ENCODE measurements at regions not wholly inside any gene's neighbourhood (a gene's known extent, or its start where the extent isn't known, plus 50 kb on each side); places are given as distances from the start of the nearest gene placed in this dataset.

- H3K9me3 Mint-ChIP-seq: peaks cover 5% of the 10 kb centered on the region
- H3K4me1 Mint-ChIP-seq: no peaks in the 10 kb centered on the region
- H3K27ac Mint-ChIP-seq: no peak overlapping the region
- no peak overlapping the region for H3K4me3 Mint-ChIP-seq
- peaks cover 4% of the 10 kb centered on the region for H3K27me3 Mint-ChIP-seq
- no peak for DNase-seq
- no peaks in the 10 kb centered on the region for H3K36me3 Mint-ChIP-seq
Measured at GRCh38 chr18:25467226-25467987, 115.4 kb upstream of the ZNF521 start.

- H3K36me3 Mint-ChIP-seq: no peaks in the 10 kb centered on the region
- DNase-seq: no peak
- no peaks in the 10 kb centered on the region for H3K4me1 Mint-ChIP-seq
- peaks cover 4% of the 10 kb centered on the region for H3K27me3 Mint-ChIP-seq
- H3K27ac Mint-ChIP-seq: no peak overlapping the region
- no peaks in the 10 kb centered on the region for H3K9me3 Mint-ChIP-seq
- no peak overlapping the region for H3K4me3 Mint-ChIP-seq
Measured at GRCh38 chr18:25465152-25465732, 113.3 kb upstream of the ZNF521 start.

GRCh38 chr18:25464227-25464626 is 112.3 kb upstream of the ZNF521 start:
- no peak for DNase-seq
- H3K36me3 Mint-ChIP-seq: no peaks in the 10 kb centered on the region
- no peak overlapping the region for H3K27ac Mint-ChIP-seq
- H3K4me3 Mint-ChIP-seq: no peak overlapping the region
- no peaks in the 10 kb centered on the region for H3K9me3 Mint-ChIP-seq
- peaks cover 4% of the 10 kb centered on the region for H3K27me3 Mint-ChIP-seq
- H3K4me1 Mint-ChIP-seq: no peaks in the 10 kb centered on the region

- Mint-ChIP-seq H3K36me3 (no peaks in the 10 kb centered on the region), H3K4me3 (no peak overlapping the region), H3K27me3 (peaks cover 4% of the 10 kb centered on the region), H3K27ac (no peak overlapping the region), H3K4me1 (no peaks in the 10 kb centered on the region), H3K9me3 (no peaks in the 10 kb centered on the region)
- no peak for DNase-seq
Measured at GRCh38 chr18:25463726-25464125, 111.8 kb upstream of the ZNF521 start.

- Mint-ChIP-seq H3K4me3 (no peak overlapping the region), H3K4me1 (no peaks in the 10 kb centered on the region), H3K27me3 (peaks cover 4% of the 10 kb centered on the region), H3K9me3 (no peaks in the 10 kb centered on the region), H3K36me3 (no peaks in the 10 kb centered on the region), H3K27ac (no peak overlapping the region)
- DNase-seq: no peak
Measured at GRCh38 chr18:25459814-25460213, 107.8 kb upstream of the ZNF521 start.

GRCh38 chr18:25457601-25458000 is 105.6 kb upstream of the ZNF521 start:
- H3K27ac Mint-ChIP-seq: no peak overlapping the region
- no peak for DNase-seq
- H3K36me3 Mint-ChIP-seq: no peaks in the 10 kb centered on the region
- H3K27me3 Mint-ChIP-seq: no peaks in the 10 kb centered on the region
- no peaks in the 10 kb centered on the region for H3K4me1 Mint-ChIP-seq
- H3K4me3 Mint-ChIP-seq: no peak overlapping the region
- H3K9me3 Mint-ChIP-seq: no peaks in the 10 kb centered on the region

- no peaks in the 10 kb centered on the region for H3K36me3 Mint-ChIP-seq
- no peak for DNase-seq
- no peak overlapping the region for H3K4me3 Mint-ChIP-seq
- H3K27ac Mint-ChIP-seq: no peak overlapping the region
- no peaks in the 10 kb centered on the region for H3K4me1 Mint-ChIP-seq
- no peaks in the 10 kb centered on the region for H3K9me3 Mint-ChIP-seq
- no peaks in the 10 kb centered on the region for H3K27me3 Mint-ChIP-seq
Measured at GRCh38 chr18:25457126-25457525, 105.2 kb upstream of the ZNF521 start.

GRCh38 chr18:25456334-25457010 is 104.5 kb upstream of the ZNF521 start:
- Mint-ChIP-seq H3K4me3 (no peak overlapping the region), H3K36me3 (no peaks in the 10 kb centered on the region), H3K27ac (no peak overlapping the region), H3K4me1 (no peaks in the 10 kb centered on the region), H3K9me3 (peaks cover under 1% of the 10 kb centered on the region), H3K27me3 (no peaks in the 10 kb centered on the region)
- DNase-seq: no peak

GRCh38 chr18:25455646-25456045 is 103.7 kb upstream of the ZNF521 start:
- H3K4me3 Mint-ChIP-seq: no peak overlapping the region
- no peaks in the 10 kb centered on the region for H3K36me3 Mint-ChIP-seq
- H3K27me3 Mint-ChIP-seq: no peaks in the 10 kb centered on the region
- no peak overlapping the region for H3K27ac Mint-ChIP-seq
- H3K9me3 Mint-ChIP-seq: peaks cover 5% of the 10 kb centered on the region
- DNase-seq: no peak
- H3K4me1 Mint-ChIP-seq: no peaks in the 10 kb centered on the region

- Mint-ChIP-seq H3K27me3 (no peaks in the 10 kb centered on the region), H3K4me1 (no peaks in the 10 kb centered on the region), H3K36me3 (no peaks in the 10 kb centered on the region), H3K9me3 (peaks cover 5% of the 10 kb centered on the region), H3K4me3 (no peak overlapping the region), H3K27ac (no peak overlapping the region)
- no peak for DNase-seq
Measured at GRCh38 chr18:25455159-25455558, 103.2 kb upstream of the ZNF521 start.

- no peak overlapping the region for H3K4me3 Mint-ChIP-seq
- DNase-seq: no peak
- H3K27ac Mint-ChIP-seq: no peak overlapping the region
- no peaks in the 10 kb centered on the region for H3K4me1 Mint-ChIP-seq
- no peaks in the 10 kb centered on the region for H3K27me3 Mint-ChIP-seq
- peaks cover 6% of the 10 kb centered on the region for H3K9me3 Mint-ChIP-seq
- H3K36me3 Mint-ChIP-seq: no peaks in the 10 kb centered on the region
Measured at GRCh38 chr18:25454730-25455129, 102.8 kb upstream of the ZNF521 start.

- H3K4me1 Mint-ChIP-seq: no peaks in the 10 kb centered on the region
- no peak overlapping the region for H3K27ac Mint-ChIP-seq
- no peaks in the 10 kb centered on the region for H3K27me3 Mint-ChIP-seq
- DNase-seq: no peak
- H3K9me3 Mint-ChIP-seq: peaks cover 6% of the 10 kb centered on the region
- no peak overlapping the region for H3K4me3 Mint-ChIP-seq
- H3K36me3 Mint-ChIP-seq: no peaks in the 10 kb centered on the region
Measured at GRCh38 chr18:25454270-25454659, 102.3 kb upstream of the ZNF521 start.

GRCh38 chr18:25453556-25454269 is 101.7 kb upstream of the ZNF521 start:
- Mint-ChIP-seq H3K36me3 (no peaks in the 10 kb centered on the region), H3K27ac (no peak overlapping the region), H3K27me3 (no peaks in the 10 kb centered on the region), H3K9me3 (peaks cover 6% of the 10 kb centered on the region), H3K4me1 (no peaks in the 10 kb centered on the region), H3K4me3 (no peak overlapping the region)
- no peak for DNase-seq

- no peak for DNase-seq
- Mint-ChIP-seq H3K4me1 (no peaks in the 10 kb centered on the region), H3K9me3 (peaks cover 6% of the 10 kb centered on the region), H3K27me3 (no peaks in the 10 kb centered on the region), H3K27ac (no peak overlapping the region), H3K36me3 (no peaks in the 10 kb centered on the region), H3K4me3 (no peak overlapping the region)
Measured at GRCh38 chr18:25451077-25451658, 99.2 kb upstream of the ZNF521 start.

GRCh38 chr18:25449046-25449445 is 97.1 kb upstream of the ZNF521 start:
- no peak for DNase-seq
- no peaks in the 10 kb centered on the region for H3K27me3 Mint-ChIP-seq
- no peak overlapping the region for H3K4me3 Mint-ChIP-seq
- no peaks in the 10 kb centered on the region for H3K36me3 Mint-ChIP-seq
- no peaks in the 10 kb centered on the region for H3K4me1 Mint-ChIP-seq
- H3K27ac Mint-ChIP-seq: no peak overlapping the region
- H3K9me3 Mint-ChIP-seq: peaks cover 6% of the 10 kb centered on the region

Measured in activated naive CD8-positive, alpha-beta T cell treated with anti-CD3 and anti-CD28 coated beads for 36 hours (primary cell).